AG08396 (cell line): ENCODE measurements at regions not wholly inside any gene's neighbourhood (a gene's known extent, or its start where the extent isn't known, plus 50 kb on each side); places are given as distances from the start of the nearest gene placed in this dataset.

Experiments used
- DNase-seq: peaks from one replicate; pipeline ENCODE4 v3.0.0; 2012; ENCODE audit warnings: low spot score, mixed read lengths

DNA sequence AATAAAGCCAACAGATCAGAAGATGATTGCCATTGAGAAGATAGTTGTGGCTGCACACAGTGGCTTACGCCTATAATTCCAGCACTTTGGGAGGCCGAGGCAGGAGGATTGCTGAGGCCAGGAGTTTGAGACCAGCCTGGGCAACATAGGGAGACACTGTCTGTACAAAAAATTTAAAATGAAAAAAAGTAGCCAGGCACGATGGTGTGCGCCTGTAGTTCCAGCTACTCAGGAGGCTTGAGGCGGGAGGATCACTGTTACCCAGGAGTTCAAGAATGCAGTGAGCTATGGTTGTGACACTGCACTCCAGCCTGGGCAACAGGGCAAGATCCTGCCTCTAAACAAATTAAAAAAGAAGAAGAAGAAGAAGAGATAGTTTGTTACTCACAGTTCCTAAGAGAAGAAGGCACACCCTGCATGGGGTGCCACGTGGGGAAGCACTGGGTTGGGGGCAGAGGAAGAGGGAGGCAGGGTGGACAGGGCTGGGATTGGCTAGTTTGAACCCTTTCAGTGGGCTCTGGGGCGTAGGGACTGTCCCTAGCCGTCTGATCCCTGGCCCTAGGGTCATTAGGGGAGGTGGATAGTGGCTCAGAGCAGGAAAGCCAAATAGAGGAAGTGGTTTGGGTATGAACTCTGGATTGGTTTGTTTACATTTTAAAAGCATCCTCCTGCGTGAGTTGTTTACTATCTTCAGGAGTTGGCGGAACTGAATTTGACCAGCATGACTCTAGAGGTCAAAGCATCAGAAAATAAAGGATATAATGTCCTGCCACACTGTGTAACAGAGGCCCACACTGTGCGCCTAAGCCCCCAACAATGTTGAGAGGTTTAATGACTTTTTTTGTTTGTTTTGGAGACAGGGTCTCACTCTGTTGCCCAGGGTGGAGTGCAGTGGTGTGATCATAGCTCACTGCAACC lies 60.5 kb upstream of the MEDAG start:
- no peak for DNase-seq

DNA sequence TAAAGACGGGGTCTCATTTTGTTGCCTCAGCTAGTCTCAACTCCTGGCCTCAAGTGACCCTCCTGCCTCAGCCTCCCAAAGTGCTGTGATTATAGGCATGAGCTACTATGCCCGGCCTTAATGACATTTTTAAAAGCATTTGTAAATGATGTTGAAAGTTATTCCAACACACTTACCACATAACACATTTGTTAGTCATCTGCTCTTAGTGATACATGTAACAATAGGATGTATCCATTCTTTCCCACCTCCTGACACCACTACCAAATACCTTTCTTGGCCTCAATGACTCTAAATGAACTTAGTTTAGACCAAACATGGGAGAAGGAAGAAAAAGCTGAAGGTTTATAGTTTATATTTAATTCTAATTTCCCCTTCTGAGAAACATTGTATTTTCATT lies 59.8 kb upstream of the MEDAG start:
- no peak for DNase-seq

GRCh38 chr13:30846866-30847265 lies 59.2 kb upstream of the MEDAG start:
- no peak for DNase-seq

DNA sequence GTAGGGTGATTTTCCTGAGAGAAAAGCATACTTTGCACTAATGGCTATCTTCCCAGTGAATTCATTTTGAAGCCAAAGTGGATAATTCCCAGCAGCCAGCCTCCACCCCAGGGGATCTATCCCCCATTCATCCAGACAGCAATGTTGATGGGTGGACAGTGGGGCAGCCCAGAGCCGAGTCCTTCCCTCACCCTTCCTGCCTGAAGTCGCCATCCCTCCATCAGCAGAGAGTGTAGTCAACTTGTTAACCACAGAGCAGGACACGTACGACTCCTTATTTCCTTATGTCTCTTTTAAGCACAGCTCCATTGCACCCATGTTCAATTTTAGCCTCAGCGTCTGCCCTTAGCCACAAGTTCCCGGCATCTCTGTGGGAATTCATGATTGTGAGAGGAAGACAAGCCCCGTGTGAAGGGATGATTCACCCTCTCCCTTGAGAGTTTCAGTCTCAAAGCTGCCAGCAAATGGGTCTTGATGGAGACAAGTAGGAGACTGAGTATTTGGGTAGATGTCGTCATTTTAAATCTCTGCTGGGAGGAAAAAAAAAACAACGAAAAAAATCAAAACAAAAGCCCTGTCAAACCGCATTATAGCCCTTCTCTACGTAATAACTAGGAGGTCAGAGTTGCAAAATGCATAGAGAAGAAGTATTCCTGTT lies 58.3 kb upstream of the MEDAG start:
- DNase-seq: peak; percentile 85

DNA sequence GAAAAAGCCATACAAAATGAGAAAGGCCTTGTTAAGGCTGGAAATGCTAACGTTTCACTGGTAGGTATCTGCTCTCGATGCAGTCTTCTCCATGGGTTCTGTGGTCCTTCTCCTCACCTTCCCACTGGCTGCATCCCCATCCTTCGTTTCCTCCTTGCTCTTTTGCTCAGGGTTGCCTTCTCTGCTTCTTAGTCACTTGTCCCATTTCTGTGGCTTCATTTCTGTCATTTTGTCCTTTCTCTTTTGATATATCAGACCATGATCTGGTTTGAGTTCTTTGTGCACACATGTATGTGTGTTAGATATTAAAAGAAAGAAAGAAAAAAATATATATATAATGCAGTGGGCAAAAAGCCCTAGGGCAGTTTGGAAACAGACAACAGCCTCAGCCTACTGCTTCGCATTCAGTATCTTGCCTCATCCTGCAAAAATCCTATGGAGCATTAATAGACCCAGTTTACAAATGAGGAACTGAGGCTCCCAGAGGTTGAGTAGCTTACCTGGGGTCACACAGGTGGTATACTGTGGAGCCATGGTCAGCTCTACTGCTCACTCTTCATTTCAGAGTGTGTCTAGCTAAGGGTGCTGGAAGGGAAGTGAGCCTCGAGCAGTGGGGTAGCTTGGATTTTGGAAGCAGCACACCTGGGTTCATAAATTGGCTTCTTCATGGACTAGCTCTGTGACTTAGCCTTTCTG lies 57.6 kb upstream of the MEDAG start:
- no peak for DNase-seq

GRCh38 chr13:30849611-30850010 lies 56.5 kb upstream of the MEDAG start:
- no peak for DNase-seq

- DNase-seq: no peak
Observed at GRCh38 chr13:30850204-30850866, 55.7 kb upstream of the MEDAG start.

DNA sequence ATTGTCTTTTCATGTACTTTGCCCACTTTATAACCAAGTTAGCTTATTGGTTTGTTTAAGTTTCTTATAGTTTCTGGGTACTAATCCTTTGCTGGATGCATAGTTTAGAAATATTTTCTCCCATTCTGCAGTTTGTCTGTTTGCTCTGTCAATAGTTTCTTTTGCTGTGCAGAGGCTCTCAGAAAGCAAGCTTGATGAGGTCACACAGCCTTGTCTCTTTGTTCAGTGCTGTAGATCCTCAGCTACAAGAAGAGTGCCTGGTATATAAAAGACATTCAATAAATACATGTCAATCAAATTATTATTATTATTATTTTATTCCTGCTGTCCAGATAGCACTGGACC lies 55.2 kb upstream of the MEDAG start:
- no peak for DNase-seq

- no peak for DNase-seq
Observed at GRCh38 chr13:30851697-30852096, 54.4 kb upstream of the MEDAG start.

DNA sequence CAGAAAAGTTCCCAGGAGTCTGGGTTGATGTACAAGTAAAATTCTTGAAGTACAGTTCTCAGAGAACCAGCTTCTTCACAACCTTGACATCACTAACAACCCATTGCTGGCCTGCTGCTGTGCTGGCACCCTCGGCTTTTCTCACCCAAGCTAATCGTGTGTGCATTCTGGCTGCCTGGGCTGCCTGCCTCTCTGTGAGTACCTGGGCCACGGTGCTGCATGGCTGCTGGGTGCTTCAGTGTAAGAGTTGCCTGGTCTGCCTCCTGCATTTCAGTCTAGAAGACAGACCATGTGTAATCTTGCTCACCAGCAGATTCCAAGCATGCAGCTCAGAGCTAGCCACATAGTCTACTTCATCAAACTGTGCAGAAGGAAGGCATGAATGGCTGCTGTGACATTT lies 50.5 kb upstream of the MEDAG start:
- DNase-seq: no peak

- DNase-seq: no peak
Observed at GRCh38 chr13:30856005-30856790, 49.9 kb upstream of the MEDAG start.
